ENCODE measurements at regions not wholly inside any gene's neighbourhood (a gene's known extent, or its start where the extent isn't known, plus 50 kb on each side); places are given as distances from the start of the nearest gene placed in this dataset.
"Not testable (repeated sequence)": the region's sequence is repeated elsewhere in the genome, so short reads cannot be mapped to it uniquely, and the experiment has no call there.

DNA sequence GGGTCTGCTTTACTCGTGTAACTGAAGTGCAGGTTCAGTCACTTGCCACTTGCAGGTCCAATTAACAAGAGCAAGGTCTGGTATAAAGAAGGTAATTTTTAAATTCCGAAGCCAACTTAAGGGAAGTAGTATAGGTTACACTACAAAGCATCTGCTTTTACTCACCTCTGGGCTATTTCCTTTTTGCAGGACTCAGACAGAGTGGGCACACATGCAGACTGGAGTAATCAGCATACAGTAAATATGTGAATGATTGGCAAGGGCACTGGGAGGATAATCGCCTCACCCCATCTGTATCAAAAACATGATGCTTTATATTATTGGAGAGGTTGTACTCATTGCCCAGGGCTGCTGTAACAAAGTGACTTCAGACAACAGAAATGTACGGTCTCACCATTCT, 160.1 kb upstream of the CDH5 start:
- DNase-seq (ENCODE audit: low read depth): no peak

DNA sequence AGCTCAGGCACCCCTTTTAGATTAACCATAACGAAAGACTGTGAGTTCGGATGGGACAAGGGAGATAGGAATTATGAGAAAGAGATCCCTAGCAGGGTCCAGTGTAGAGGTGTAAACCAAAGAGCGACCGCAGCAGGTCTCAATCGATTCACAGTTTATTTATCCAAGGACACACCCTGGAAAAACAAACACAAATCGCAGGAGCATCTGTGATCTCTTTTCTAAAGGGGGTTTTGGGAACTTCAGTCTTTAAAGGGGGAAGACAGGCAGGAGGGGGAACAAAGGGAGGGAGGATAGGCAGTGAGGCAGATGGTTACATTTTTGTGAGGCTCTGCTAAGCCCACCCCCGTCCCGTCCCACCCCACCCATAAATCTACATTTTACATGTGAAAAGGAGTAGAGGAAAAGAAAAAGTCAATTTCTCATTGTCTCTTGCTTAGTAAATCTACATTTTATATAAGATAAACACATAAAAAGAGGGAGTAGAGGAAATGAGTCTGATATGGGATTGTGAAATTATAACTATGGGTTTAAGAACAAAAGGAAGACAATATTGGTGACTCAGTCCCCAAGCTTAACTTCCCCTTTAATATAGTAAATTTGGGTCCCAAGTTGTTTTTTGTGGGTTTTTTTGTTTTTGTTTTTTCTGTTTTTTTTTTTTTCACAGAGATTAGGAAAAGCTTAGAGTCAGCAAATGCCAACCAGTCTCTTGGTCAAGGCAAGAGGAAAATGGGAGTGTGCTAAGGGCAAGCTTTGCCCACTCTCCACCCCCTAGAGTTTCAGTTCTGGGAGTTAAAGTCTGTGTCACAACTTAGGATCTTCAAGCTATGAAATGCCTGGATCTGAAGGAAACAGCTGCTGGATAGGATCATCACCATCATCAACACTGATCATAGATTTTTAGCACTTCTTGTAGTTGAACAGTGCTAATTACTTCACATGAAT, 160.9 kb upstream of the CDH5 start:
- DNase-seq (ENCODE audit: low read depth): peak; percentile 45

DNA sequence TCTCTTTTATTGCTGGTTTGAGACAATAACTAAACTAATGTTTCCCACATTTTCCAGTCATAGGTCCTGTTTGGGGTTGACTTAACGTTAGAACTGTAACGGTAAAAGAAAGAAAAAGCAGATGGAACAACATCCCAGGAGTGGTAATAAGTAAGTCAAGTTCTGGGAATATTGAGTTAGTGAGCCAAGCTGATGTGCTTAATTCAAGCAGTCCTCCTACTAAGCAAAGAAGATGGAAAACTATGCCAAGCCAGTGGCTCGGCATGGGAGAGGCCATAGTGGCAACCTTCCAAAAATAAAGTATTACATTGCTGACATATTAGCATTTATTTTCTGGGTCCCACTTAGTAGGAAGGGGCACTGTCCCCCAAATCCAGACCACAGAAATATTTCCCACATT, 161.7 kb upstream of the CDH5 start:
- peak; percentile 85 for DNase-seq (ENCODE audit: low read depth)

DNA sequence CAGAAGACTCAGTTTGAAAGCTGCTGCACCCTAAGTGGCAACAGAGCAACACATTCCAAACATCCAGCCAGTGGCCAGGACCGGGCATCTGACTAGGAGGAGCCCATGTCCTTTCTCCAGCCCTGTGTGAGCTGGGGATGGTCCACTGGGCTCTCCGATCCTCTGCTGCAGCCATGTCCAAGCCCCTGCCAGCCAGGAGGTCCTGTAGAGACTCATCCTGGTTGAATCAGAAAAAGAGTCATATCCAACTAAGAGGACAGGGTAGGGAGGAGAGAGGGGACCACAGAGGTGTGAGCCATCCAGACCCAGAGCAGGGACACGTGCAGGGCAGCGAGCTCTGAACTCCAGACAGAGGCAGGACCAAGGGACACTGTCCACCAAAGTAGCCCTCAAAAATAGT, 163.0 kb upstream of the CDH5 start:
- no peak for DNase-seq (ENCODE audit: low read depth)

DNA sequence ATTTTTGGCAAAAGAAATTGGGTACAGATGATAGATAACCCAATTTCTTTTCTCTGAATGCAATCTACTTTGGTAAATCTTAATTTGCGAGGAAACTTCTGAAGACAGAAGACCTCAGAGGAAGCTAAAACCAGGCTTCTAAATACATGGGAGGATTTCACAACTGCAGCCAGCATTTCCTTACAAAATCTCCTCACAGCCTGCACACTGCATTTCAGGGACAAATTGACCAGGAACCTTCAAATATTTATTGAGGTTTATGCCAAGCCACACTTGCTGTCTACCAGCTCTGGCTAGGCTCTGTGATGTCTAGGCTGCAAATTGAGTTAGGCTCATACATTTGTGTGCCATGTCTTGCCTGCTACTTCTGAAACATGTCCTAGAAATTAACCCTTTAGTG, 167.3 kb upstream of the CDH5 start:
- DNase-seq (ENCODE audit: low read depth): no peak

DNA sequence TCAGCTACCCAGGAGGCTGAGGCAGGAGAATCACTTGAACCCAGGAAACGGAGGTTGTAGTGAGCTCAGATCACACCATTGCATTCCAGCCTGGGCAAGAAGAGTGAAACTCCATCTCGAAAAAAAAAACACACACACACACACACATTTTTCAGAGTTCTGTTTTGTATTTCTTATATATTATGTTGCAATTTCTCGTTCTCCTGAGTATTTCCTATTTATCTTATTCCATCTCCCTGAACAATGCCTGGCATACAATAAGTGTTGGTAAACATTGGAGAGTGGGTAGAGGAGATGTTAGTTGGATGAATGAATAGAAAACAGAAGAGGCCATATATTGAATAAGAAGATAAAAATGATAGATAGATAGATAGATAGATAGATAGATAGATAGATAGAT, 167.8 kb upstream of the CDH5 start:
- DNase-seq (ENCODE audit: low read depth): no peak

DNA sequence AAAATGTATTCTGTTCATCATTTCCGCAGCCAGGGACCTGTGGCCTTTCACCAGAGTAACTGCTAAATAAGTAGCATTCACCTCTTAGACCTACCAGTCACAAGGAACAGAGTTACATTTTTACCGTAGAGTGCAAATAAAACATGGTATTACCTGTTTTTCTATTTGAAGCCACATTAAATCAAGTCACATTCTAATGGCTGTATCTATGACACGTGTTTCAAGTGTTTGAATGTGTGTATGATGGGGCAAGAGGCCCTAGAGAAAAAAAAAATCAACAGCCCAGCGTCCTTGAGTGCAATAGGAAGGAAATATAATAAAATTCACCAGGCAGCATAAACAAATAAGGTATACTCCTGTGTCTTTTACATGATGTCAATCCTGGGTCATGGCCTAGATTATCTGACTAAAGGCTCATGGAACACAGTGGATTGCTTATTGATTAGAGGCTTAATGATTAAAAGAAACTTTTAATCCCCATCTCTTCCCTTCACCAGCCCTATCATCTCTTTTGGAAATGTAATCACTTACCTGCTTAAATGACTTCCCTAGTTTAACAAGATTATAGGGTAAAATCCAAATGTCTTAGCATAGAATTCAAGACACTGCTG, 168.7 kb upstream of the CDH5 start:
- DNase-seq (ENCODE audit: low read depth): no peak

DNA sequence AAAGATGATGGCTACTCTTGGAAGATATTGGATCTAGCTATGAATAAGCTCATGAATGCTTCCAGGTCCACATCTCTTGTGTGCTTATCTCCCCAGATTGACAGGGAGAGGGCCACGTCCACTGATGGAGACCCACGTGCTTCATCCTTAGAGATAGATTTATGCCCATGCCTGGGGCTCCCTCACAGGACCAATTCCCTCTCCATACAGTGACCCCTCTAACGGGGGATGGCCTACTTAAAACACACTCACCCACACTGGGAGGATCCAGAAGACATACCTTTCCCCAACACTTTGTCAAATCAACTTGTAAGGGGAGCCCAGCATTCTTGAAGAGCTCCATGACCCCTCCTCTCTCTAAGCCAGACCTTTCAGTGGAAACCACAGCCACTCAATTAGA, 169.7 kb upstream of the CDH5 start:
- no peak for DNase-seq (ENCODE audit: low read depth)

DNA sequence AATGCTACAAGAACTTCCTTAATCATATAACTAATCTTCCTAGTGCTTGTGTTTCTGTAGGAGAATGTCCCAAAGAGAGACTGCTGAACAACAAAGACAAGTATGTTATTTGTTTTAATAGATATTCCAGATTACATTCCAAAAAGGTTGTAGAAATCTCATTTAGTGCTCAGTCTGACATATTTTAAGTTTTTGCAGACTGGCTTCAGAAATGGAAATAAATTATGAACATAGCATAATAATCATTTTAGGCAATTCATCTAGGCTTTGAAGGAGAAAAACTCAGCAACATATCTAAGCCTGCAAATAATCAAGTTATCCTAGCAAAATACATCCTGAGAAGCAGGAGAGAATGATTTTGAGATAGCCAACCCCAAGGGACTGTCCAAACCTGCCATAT, 171.6 kb upstream of the CDH5 start:
- no peak for DNase-seq (ENCODE audit: low read depth)

DNA sequence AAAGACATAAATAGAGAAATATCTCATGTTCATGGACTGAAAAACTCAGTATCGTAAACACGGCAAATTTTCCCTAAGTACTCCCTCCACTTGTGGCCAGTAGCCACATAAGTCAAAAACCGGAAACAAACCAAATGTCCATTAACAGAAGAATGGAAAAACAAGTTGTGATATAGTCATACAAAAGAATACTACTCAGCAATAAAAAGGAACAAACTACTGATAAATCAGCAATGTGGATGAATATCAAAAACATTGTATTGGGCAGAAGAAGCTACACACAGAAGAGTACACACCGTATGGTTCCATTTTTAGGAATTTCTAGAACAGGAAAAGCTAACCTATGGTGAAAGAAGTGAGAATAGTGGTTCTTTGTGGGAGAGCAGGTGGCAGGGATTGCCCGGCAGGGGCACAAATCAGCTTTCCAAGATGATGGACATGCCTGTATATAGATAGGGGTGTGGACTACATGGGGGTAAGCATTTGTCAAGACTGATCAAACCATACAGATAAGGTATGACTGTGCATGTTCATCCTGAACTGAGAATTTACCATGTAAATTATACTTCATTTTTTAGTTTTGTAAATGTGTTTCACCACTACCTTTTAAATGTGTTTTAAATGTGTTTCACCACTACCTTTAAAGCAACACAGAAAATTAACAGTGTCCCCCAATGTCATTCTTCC, 172.8 kb upstream of the CDH5 start:
- no peak for DNase-seq (ENCODE audit: low read depth)

DNA sequence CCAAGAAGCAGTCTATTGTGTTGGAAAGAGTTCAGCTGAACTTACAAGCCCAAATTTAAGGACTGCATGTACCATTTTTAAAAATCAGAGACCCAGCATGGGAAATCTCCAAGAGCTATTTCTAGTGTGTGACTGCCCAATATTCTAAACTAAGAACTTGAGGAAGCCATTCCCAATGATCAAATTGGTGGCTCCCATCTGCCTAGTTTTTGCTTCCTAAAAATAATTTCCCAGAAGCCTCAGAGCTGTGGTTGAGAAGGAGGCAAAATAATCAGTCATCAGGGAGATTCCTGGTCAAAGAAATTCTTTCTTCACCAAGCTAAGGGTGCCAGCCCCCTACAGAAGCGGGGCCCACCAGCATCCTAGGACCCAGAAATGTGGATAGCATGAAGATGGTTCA, 176.1 kb upstream of the CDH5 start:
- no peak for DNase-seq (ENCODE audit: low read depth)

DNA sequence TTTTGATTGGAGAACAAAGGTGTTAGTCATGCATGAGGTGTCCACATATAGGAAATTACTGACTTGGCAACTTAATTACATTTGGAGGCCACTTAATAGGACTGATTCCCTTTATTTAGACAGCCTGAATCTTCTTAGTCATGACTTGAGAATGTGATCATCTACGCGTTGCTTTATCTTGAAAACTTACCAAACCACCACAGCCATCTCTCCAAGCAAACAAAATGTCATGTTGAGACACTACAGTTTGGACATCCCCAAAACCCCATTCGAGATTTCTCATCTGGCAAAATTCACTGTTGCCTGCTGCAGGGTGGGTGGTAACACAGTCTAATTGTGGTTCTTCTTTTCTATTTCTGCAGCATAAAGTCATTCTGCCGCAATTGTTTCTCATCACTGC, 176.5 kb upstream of the CDH5 start:
- DNase-seq (ENCODE audit: low read depth): peak; percentile 88

DNA sequence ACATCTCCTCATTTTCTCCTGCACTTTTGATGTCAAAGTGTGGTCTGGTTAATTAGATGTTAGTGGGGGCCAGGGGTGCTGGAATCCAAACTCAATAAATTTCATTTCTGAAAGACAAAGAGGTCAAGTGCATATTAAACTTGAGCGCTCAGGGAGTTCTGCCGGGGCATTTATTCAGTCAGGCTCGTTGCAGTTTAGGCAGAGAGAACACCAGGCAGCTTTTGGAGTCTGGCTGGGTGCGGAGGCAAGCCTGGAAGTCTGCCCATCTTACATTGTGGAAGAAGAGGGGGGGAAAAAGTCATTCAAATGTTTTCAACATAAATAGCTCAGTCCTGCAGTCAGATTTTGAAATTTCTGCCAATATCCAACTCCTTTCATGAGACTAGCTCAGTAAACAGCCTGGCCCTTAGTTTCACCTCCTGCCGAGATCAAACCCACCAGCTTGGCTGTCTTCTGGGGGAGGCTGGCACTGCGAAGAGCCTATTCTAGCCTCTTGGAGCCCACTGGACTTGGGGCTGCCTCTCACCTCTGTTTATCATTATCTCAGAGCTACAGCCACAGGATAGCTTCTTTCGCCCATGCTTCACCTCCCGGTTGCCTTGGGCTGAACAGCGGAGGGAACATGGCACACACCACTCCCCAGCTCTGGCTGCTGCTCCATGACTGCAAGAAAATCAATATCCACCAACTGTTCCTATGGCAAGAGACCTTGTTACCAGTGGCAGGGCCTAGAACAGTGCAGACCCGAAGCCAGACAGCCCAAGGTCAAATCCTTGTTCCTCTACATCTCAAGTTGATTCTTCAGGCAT, 177.4 kb upstream of the CDH5 start:
- DNase-seq (ENCODE audit: low read depth): peak; percentile 75

DNA sequence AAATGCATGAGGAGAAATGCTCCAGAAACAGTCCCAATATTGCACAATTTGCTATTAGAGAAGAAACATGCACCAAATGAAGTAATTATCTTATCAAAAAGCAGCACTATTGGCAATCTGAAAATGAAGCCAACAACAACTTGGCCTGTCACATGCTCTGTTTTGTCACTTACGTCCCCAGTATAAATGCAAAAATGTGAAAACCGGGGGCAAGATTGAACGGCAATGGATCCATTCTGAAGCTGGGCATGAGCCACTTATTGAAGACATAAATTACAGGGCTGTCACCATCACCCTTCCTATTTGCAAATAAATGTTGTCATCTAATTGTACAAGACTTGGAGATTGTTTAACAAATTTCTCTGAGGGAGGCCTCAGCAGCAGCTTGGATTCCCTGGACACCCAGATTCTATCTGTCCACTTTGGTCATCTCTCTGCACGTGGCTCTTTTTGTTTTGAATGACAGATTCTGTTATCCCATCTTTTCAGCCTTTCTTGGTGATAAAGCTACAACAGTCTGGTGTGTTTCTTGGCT, 180.2 kb upstream of the CDH5 start:
- DNase-seq (ENCODE audit: low read depth): no peak

DNA sequence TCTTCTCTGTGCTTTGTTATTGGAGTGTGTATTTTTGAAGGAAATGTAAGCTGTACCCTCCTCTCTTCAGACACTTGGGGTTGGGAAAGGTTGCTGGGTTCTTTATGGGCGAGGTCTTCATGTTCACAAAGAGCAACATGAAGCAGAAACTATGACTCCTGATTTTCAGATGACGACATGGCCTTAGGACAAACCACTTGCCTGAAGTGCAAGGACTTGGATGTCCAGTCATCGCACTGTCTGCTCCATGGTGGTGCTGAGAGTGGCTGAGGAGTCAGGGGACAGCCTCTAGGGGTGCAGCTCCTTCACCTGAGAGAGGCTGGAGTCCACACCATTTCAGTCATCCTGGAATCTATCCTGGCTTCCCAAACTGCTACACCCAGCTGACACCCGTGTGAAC, 183.9 kb upstream of the CDH5 start:
- no peak for DNase-seq (ENCODE audit: low read depth)

DNA sequence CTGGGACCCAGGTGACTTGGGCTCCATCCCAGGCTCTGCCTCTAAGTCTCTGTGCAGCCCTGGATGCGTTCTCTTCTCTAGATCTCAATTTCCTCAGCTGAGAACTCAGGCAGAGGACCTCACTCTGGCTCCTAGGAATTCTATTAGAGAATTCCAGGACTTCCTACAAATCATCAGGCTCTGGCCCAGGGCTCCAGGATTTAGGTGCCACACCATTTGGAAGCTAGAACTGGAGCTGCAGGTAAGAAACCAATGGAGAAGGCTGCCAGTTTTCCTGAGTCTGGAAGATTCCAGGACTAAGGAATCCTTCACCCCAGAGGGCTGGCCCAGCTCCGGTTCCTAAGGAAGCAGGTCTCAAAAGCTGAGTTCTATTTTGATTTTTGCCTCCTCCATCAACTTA, 189.8 kb upstream of the CDH5 start:
- no peak for DNase-seq (ENCODE audit: low read depth)

DNA sequence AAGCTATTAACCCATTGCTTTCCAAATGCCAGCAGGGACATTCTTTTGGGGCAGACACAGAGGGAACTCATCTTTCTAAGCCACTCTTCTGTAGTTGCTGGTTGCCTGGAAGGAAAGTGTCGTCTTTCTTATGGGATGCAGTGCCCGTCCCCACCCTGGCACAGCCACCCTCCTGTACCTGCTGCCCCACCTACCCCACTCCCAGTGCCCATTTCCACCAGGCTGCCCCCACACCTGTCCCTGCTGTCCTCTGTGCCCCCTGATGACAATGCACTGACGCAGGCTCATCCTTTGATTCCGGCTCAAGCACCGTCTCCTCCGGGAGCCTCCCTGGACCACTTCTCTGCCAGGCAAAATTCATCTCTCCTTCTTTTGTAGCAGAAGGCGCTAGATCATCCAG, 190.4 kb upstream of the CDH5 start:
- DNase-seq (ENCODE audit: low read depth): no peak

DNA sequence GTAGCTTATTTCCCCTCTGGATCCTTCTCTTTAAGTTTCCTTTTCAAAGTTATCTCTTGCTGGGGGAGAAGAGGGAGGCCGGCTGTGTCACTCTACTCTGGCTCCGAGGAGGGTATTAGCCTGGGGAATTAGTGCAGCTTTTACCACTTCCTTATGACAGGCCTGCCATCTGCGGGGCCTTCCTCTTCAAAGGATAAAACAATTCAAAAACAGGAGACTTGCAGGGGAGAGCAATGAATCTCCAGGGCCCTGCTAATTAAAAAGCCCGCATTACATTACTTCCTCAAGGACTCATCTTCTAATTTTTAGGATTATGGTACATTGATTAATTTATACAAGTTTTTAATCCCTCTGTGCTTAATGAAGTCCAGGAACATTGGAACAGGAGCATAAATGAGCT, 190.9 kb upstream of the CDH5 start:
- no peak for DNase-seq (ENCODE audit: low read depth)

DNA sequence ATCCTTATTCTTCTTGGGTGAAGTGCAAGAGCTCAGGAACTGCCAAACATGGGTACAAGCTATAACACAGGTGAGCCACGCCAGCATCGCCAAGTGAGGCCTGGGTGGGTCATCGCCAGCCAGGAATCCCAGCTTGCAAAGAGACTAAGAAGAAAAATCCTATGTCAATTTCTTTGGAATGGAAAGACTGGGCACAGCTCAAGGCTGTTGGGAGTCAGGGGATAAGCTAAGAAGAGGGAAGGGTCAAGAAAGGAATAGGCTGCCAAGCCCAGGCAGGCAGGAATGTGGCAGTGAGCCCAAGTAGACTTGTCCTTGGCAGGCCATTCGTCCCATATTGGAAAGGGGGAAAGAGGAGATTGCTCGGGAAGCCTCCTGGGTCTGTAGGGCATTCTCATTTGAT, 191.4 kb upstream of the CDH5 start:
- DNase-seq (ENCODE audit: low read depth): no peak

DNA sequence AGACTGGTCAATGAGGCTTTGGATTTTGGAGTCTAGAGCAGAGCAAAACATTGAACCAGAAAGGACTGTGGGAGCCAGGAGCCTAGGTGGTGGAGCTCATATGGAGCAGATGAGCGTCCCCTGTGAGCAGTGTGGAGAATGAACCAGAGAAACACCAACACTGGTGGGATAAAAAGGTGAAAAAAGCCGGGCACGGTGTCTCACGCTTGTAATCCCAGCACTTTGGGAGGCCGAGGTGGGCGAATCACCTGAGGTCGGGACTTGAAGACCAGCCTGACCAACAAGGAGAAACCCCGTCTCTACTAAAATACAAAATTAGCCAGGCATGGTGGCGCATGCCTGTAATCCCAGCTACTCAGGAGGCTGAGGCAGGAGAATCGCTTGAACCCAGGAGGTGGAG, 192.7 kb upstream of the CDH5 start:
- DNase-seq (ENCODE audit: low read depth): not testable (repeated sequence)

DNA sequence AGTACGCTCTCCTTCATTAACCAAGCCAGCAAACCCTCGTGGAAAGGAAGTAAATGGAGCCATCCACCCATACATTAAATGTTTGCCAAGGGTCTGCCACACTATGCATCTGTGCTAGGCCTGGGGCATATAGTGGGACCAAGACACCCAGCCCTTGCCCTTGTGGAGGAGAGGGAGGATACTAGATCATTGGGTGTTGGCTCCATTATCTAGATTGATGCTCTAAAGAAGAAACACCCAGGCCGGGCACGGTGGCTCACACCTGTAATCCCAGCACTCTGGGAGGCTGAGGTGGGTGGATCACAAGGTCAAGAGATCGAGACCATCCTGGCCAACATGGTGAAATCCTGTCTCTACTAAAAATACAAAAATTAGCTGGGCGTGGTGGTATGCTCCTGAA, 193.3 kb upstream of the CDH5 start:
- DNase-seq (ENCODE audit: low read depth): not testable (repeated sequence)

DNA sequence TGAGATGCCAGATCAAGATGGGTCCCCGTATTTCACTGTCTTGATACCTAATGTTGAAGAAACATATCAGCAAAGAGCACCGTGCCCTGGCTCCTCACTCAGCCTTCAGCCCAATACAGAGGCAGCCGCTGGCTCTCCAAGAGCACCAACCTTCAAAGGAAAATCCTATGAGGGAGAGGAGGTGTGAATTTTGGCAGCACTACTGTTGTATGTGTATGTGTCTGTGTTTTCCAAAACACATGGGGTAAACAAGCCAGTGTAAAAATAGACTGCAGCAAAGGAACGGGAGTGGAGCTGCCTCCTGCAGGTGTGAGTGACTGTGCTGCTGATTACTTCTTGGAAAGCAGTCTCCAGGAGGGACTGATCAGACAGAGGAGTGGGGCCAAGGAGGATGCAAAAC, 194.0 kb upstream of the CDH5 start:
- no peak for DNase-seq (ENCODE audit: low read depth)
